H1 (cell line): ENCODE measurements at regions not wholly inside any gene's neighbourhood (a gene's known extent, or its start where the extent isn't known, plus 50 kb on each side); places are given as distances from the start of the nearest gene placed in this dataset.

Experiments used
- CTCF ChIA-PET: fragments of 300-600 bp; sonication (Branson Sonifier 250); formaldehyde crosslinking; loops from one replicate; lab custom pipeline; 2021; ENCODE audit not compliant: partially characterized antibody; lab: Charles Lee
- POLR2A ChIA-PET: fragments of 300-600 bp; sonication (Branson Sonifier 250); formaldehyde crosslinking; loops from one replicate; lab custom pipeline; 2021; ENCODE audit warnings: inconsistent platforms; ENCODE audit not compliant: partially characterized antibody; lab: Charles Lee
- DNase-seq, 2 experiments: peaks; one replicate each; pipeline versions ENCODE4 v3.0.0 to v3.0.0-alpha.2; 2010 to 2022; ENCODE audit warnings: low spot score in 2 of 2, low read depth in 1 of 2, mixed read lengths in 1 of 2
- FAIRE-seq: peaks from 2 replicates; lab custom pipeline; 2011; peaks lifted over from hg19 to GRCh38; lab: Jason Lieb, UNC
- H2AFZ ChIP-seq: 2 replicates; pipeline ENCODE4 v1.8.1; 2012; ENCODE audit warnings: low read length, inconsistent platforms
- H2AK5ac ChIP-seq: 2 replicates; pipeline ENCODE4 v1.6.1; 2013; ENCODE audit warnings: low read depth, low read length
- H2BK120ac ChIP-seq: replicated peaks from 2 replicates; pipeline ENCODE3; 2013; ENCODE audit warnings: low read depth, low read length, inconsistent platforms
- H2BK12ac ChIP-seq: 2 replicates; pipeline ENCODE4 v1.6.1; 2013; ENCODE audit warnings: low read depth, low read length
- H2BK15ac ChIP-seq: 2 replicates; pipeline ENCODE4 v1.6.1; 2013; ENCODE audit warnings: low read length
- H2BK20ac ChIP-seq: 2 replicates; pipeline ENCODE4 v1.6.1; 2013; ENCODE audit warnings: low read length
- H2BK5ac ChIP-seq: 2 replicates; pipeline ENCODE4 v1.6.1; 2013; ENCODE audit warnings: low read depth, low read length
- H3K14ac ChIP-seq: 2 replicates; pipeline ENCODE4 v1.6.1; 2013; ENCODE audit warnings: inconsistent platforms; ENCODE audit not compliant: insufficient read length
- H3K18ac ChIP-seq: 2 replicates; pipeline ENCODE4 v1.6.1; 2013; ENCODE audit warnings: low read length; ENCODE audit errors: extremely low read depth
- H3K23ac ChIP-seq: 2 replicates; pipeline ENCODE4 v1.6.1; 2013; ENCODE audit warnings: inconsistent platforms; ENCODE audit not compliant: insufficient read length
- H3K23me2 ChIP-seq: 2 replicates; pipeline ENCODE4 v1.6.1; 2013; ENCODE audit warnings: low read depth, low read length
- H3K27ac ChIP-seq: 2 replicates; pipeline ENCODE4 v1.6.1; 2011; ENCODE audit warnings: low read depth, low read length, inconsistent platforms
- H3K27me3 ChIP-seq, 4 experiments: replicated peaks in 1 of 4; 1 replicate in 1 of 4; 2 replicates in 3 of 4; pipeline versions ENCODE4 v1.6.1 to v1.8.1; 2011 to 2013; ENCODE audit warnings: low read length in 3 of 4, mild to moderate bottlenecking in 3 of 4, inconsistent platforms in 2 of 4, mixed read lengths in 2 of 4, moderate library complexity in 1 of 4; ENCODE audit not compliant: control insufficient read depth in 3 of 4, insufficient read depth in 3 of 4; ENCODE audit errors: extremely low read depth in 1 of 4
- H3K36me3 ChIP-seq, 4 experiments: 2 replicates each; pipeline versions ENCODE4 v1.6.1 to v1.8.1; 2011 to 2013; ENCODE audit warnings: mild to moderate bottlenecking in 4 of 4, low read length in 3 of 4, moderate library complexity in 2 of 4, control low read depth in 1 of 4, inconsistent platforms in 1 of 4; ENCODE audit not compliant: insufficient read depth in 4 of 4, control insufficient read depth in 2 of 4
- H3K4ac ChIP-seq: replicated peaks from 2 replicates; pipeline ENCODE3; 2013; ENCODE audit warnings: low read length, low read depth, mixed read lengths, inconsistent platforms; ENCODE audit not compliant: insufficient read length
- H3K4me1 ChIP-seq, 4 experiments: replicated peaks in 1 of 4; 1 replicate in 1 of 4; 2 replicates in 3 of 4; pipeline versions ENCODE4 v1.6.1 to v1.8.1; 2011 to 2013; ENCODE audit warnings: low read length in 3 of 4, inconsistent platforms in 2 of 4, mixed read lengths in 1 of 4; ENCODE audit not compliant: insufficient read depth in 4 of 4, control insufficient read depth in 3 of 4
- H3K4me2 ChIP-seq, 2 experiments: 2 replicates each; pipeline versions ENCODE4 v1.6.1 to v1.8.1; 2011 to 2013; ENCODE audit warnings: low read depth in 2 of 2, low read length in 2 of 2, control low read depth in 1 of 2, inconsistent platforms in 1 of 2, mild to moderate bottlenecking in 1 of 2; ENCODE audit not compliant: insufficient read depth in 1 of 2
- H3K4me3 ChIP-seq, 4 experiments: fragments of 200-600, 300-600 bp in 1 of 4; sonication (generic), shearing (Covaris generic), sonication (Bioruptor Twin) in 1 of 4; 2 replicates each; pipeline versions ENCODE4 v1.5.1 to v1.8.1; 2011 to 2016; ENCODE audit warnings: low read length in 4 of 4, low read depth in 3 of 4, control low read depth in 2 of 4, inconsistent platforms in 2 of 4, mild to moderate bottlenecking in 2 of 4, mixed read lengths in 1 of 4, moderate library complexity in 1 of 4; ENCODE audit not compliant: insufficient read depth in 2 of 4; ENCODE audit errors: extremely low read depth in 1 of 4
- H3K56ac ChIP-seq: replicated peaks from 2 replicates; pipeline ENCODE3; 2013; ENCODE audit warnings: low read depth, mild to moderate bottlenecking, mixed read lengths, low read length, inconsistent platforms; ENCODE audit not compliant: insufficient read length
- H3K79me1 ChIP-seq: 2 replicates; pipeline ENCODE4 v1.6.1; 2013; ENCODE audit warnings: low read depth, low read length, control low read depth
- H3K79me2 ChIP-seq, 2 experiments: 2 replicates each; pipeline versions ENCODE4 v1.6.1 to v1.8.1; 2012 to 2013; ENCODE audit warnings: low read length in 2 of 2, mild to moderate bottlenecking in 2 of 2, inconsistent platforms in 1 of 2; ENCODE audit not compliant: insufficient read depth in 2 of 2, control insufficient read depth in 1 of 2
- H3K9ac ChIP-seq, 4 experiments: replicated peaks in 1 of 4; 1 replicate in 1 of 4; 2 replicates in 3 of 4; pipeline versions ENCODE4 v1.6.1 to v1.8.1; 2011 to 2013; ENCODE audit warnings: low read depth in 3 of 4, low read length in 3 of 4, control low read depth in 2 of 4, mild to moderate bottlenecking in 2 of 4, moderate library complexity in 2 of 4, inconsistent platforms in 1 of 4; ENCODE audit errors: extremely low read depth in 1 of 4
- H3K9me3 ChIP-seq, 2 experiments: 2 replicates each; pipeline versions ENCODE4 v1.6.1 to v1.8.1; 2012 to 2013; ENCODE audit warnings: mild to moderate bottlenecking in 2 of 2, moderate library complexity in 2 of 2, control low read depth in 1 of 2, inconsistent platforms in 1 of 2, low read depth in 1 of 2, low read length in 1 of 2, mixed read lengths in 1 of 2; ENCODE audit not compliant: insufficient read depth in 2 of 2
- H4K20me1 ChIP-seq, 2 experiments: replicated peaks in 1 of 2; 2 replicates each; pipeline versions ENCODE3 to v1.8.1; 2011 to 2013; ENCODE audit warnings: inconsistent platforms in 2 of 2, low read length in 2 of 2, mild to moderate bottlenecking in 1 of 2; ENCODE audit not compliant: insufficient read depth in 2 of 2, control insufficient read depth in 1 of 2
- H4K5ac ChIP-seq: 2 replicates; pipeline ENCODE4 v1.6.1; 2013; ENCODE audit warnings: low read length, low read depth, mixed read lengths, inconsistent platforms; ENCODE audit not compliant: insufficient read length
- H4K8ac ChIP-seq: 2 replicates; pipeline ENCODE4 v1.8.0; 2013; ENCODE audit warnings: mild to moderate bottlenecking, moderate library complexity, low read length, inconsistent platforms; ENCODE audit not compliant: insufficient read depth; ENCODE audit errors: extremely low read depth
- H4K91ac ChIP-seq: replicated peaks from 2 replicates; pipeline ENCODE3; 2013; ENCODE audit warnings: low read length, mixed read lengths, inconsistent platforms; ENCODE audit not compliant: insufficient read length
- BRCA1 ChIP-seq: IDR thresholded peaks from 2 replicates; pipeline ENCODE4 v1.6.1; 2012; ENCODE audit warnings: low read depth, low read length, improper control_type of control experiment
- CBX5 ChIP-seq: fragments of 300-800, 300-1000 bp; sonication (generic); IDR thresholded peaks from 2 replicates; pipeline ENCODE4 v1.7.1; 2016; ENCODE audit warnings: antibody characterized with exemption, low read length, low read depth
- CHD1 ChIP-seq: IDR thresholded peaks from 2 replicates; pipeline ENCODE4 v1.6.1; 2012; ENCODE audit warnings: low read depth, low read length, improper control_type of control experiment
- EZH2 ChIP-seq: fragments of 200-600 bp; sonication (generic); IDR thresholded peaks from 2 replicates; pipeline ENCODE4 v1.7.1; 2012; ENCODE audit warnings: low read depth, mild to moderate bottlenecking, moderate library complexity, low read length, inconsistent platforms; ENCODE audit not compliant: severe bottlenecking
- GTF2F1 ChIP-seq: IDR thresholded peaks from 2 replicates; pipeline ENCODE4 v1.6.1; 2012; ENCODE audit warnings: low read depth, low read length, improper control_type of control experiment, borderline replicate concordance
- KDM4A ChIP-seq: IDR thresholded peaks from one replicate; pipeline ENCODE4 v1.7.1; 2012; ENCODE audit warnings: low read depth, mild to moderate bottlenecking, moderate library complexity, low read length, inconsistent platforms; ENCODE audit not compliant: severe bottlenecking
- KDM5A ChIP-seq: fragments of 200-600 bp; IDR thresholded peaks from 2 replicates; pipeline ENCODE4 v1.7.1; 2012; ENCODE audit warnings: mild to moderate bottlenecking, low read length, inconsistent platforms, mixed read lengths
- MAX ChIP-seq: IDR thresholded peaks from 2 replicates; pipeline ENCODE4 v1.6.1; 2012; ENCODE audit warnings: inconsistent platforms
- RNF2 ChIP-seq: fragments of 200-900, 300-1000 bp; sonication (generic); IDR thresholded peaks from 2 replicates; pipeline ENCODE4 v1.7.1; 2016; ENCODE audit warnings: borderline replicate concordance, low read depth, mild to moderate bottlenecking, antibody characterized with exemption, low read length; ENCODE audit not compliant: poor library complexity, severe bottlenecking; ENCODE audit errors: missing control alignments
- SAP30 ChIP-seq: fragments of 300-600 bp; sonication (generic); IDR thresholded peaks from 2 replicates; pipeline ENCODE4 v1.7.1; 2012; ENCODE audit warnings: low read length, moderate library complexity, mild to moderate bottlenecking, inconsistent platforms; ENCODE audit not compliant: insufficient read depth, insufficient replicate concordance
- SIN3A ChIP-seq, 2 experiments: IDR thresholded peaks in 1 of 2; conservative IDR thresholded peaks in 1 of 2; 2 replicates each; pipeline ENCODE4 v1.6.1; 2011 to 2012; ENCODE audit warnings: low read length in 2 of 2, improper control_type of control experiment in 1 of 2, low read depth in 1 of 2, mild to moderate bottlenecking in 1 of 2
- TAF7 ChIP-seq: optimal IDR thresholded peaks from 2 replicates; pipeline ENCODE3; 2011; ENCODE audit warnings: low read depth, mild to moderate bottlenecking, inconsistent platforms, low read length, moderate library complexity, borderline replicate concordance
- TBP ChIP-seq: IDR thresholded peaks from 2 replicates; pipeline ENCODE4 v1.6.1; 2011; ENCODE audit warnings: low read depth, low read length, improper control_type of control experiment
- TEAD4 ChIP-seq: IDR thresholded peaks from 2 replicates; pipeline ENCODE4 v1.6.1; 2012; ENCODE audit warnings: low read depth, low read length, inconsistent platforms, mixed read lengths
- WGBS, 2 experiments: shearing (Covaris generic) in 1 of 2; methylation state at CpG; one replicate each; pipeline versions ENCODE4 v1.1.6 to v1.1.7; 2013 to 2015; ENCODE audit warnings: low lambda C conversion rate in 2 of 2, mixed read lengths in 2 of 2, inconsistent platforms in 1 of 2, low coverage in 1 of 2, missing lambda C conversion rate in 1 of 2; ENCODE audit not compliant: insufficient replicate concordance in 2 of 2, insufficient coverage in 1 of 2, insufficient read length in 1 of 2; ENCODE audit errors: extremely low coverage in 1 of 2, missing lambda C conversion rate in 1 of 2; 5-methylcytosine and 5-hydroxymethylcytosine counted together

- Histone ChIP-seq H3K9me3 (no peaks in the 10 kb centered on the region), H3K4me2 (no peak overlapping the region), H3K79me1 (no peaks in the 10 kb centered on the region), H3K9ac (no peak overlapping the region), H3K4me3 (no peak overlapping the region), H4K20me1 (no peaks in the 10 kb centered on the region), H3K23ac (no peak overlapping the region), H4K8ac (no peak overlapping the region), H3K79me2 (no peaks in the 10 kb centered on the region), H3K4ac (no peak overlapping the region), H3K18ac (no peak overlapping the region), H3K36me3 (no peaks in the 10 kb centered on the region), H4K91ac (no peak overlapping the region), H2BK15ac (no peak overlapping the region), H3K14ac (no peak overlapping the region), H3K4me1 (no peaks in the 10 kb centered on the region), H2BK12ac (no peak overlapping the region), H3K27ac (no peak overlapping the region), H3K27me3 (no peaks in the 10 kb centered on the region), H4K5ac (no peak overlapping the region), H2AFZ (no peak overlapping the region), H2BK120ac (no peak overlapping the region), H2BK5ac (no peak overlapping the region), H3K56ac (no peak overlapping the region), H3K23me2 (no peaks in the 10 kb centered on the region), H2BK20ac (no peak overlapping the region), H2AK5ac (no peak overlapping the region)
- ChIA-PET POLR2A (no interaction called here), CTCF (no interaction called here)
- DNase-seq, result no peak
- no peak for FAIRE-seq
- 88% methylated on average over 1 of the region's 1 CpG; no CpG with 5 or more reads in 1 of the 2 experiments for WGBS, 2 experiments
- TF ChIP-seq TBP, result no peak
- TF ChIP-seq KDM4A, result no peak
- no peak for TF ChIP-seq GTF2F1
- TF ChIP-seq SAP30, result no peak
- no peak for TF ChIP-seq CHD1
- TF ChIP-seq TAF7, result no peak
- no peak for TF ChIP-seq MAX
- no peak for TF ChIP-seq TEAD4
- TF ChIP-seq SIN3A (conservative IDR thresholded peaks at IDR 0.05 in 1 of 2, IDR thresholded peaks at IDR 0.05 in 1 of 2; ENCODE audit: low read depth in 1 of 2, low read length in 2 of 2), result no peak
- no peak for TF ChIP-seq CBX5
- TF ChIP-seq KDM5A, result no peak
- no peak for TF ChIP-seq BRCA1
- TF ChIP-seq EZH2, result no peak
- TF ChIP-seq RNF2, result no peak
Observed at GRCh38 chr11:38169286-38169685, 1571.2 kb upstream of the RAG2 start.
